Endothelial cell of umbilical vein (primary cell): ENCODE measurements at regions not wholly inside any gene's neighbourhood (a gene's known extent, or its start where the extent isn't known, plus 50 kb on each side); places are given as distances from the start of the nearest gene placed in this dataset.

Experiments
- BruUV-seq: library from RNA; stranded (reverse); fragments of 400-500 nt; replicated peaks from 2 replicates; lab custom pipeline; 2021; lab: Mats Ljungman, UMichigan
- CTCF ChIA-PET: fragments of 300-600, 350-600 bp; sonication (Branson Sonifier 250); formaldehyde crosslinking; loops from one replicate; lab custom pipeline; 2021; ENCODE audit warnings: antibody characterized with exemption, inconsistent platforms; lab: Charles Lee
- POLR2A ChIA-PET: fragments of 300-600, 350-600 bp; sonication (Branson Sonifier 250); formaldehyde crosslinking; loops from one replicate; lab custom pipeline; 2021; ENCODE audit warnings: antibody characterized with exemption, inconsistent platforms; lab: Charles Lee
- DNase-seq: peaks from one replicate; pipeline ENCODE4 v3.0.0-alpha.2; 2011; ENCODE audit warnings: low read depth, low spot score
- FAIRE-seq: peaks from 2 replicates; lab custom pipeline; 2011; peaks lifted over from hg19 to GRCh38; lab: Jason Lieb, UNC
- H2AFZ ChIP-seq: 2 replicates; pipeline ENCODE4 v1.6.0; 2012; ENCODE audit warnings: low read depth, low read length, control low read depth, inconsistent platforms
- H3K27ac ChIP-seq: 2 replicates; pipeline ENCODE4 v1.5.1; 2011; ENCODE audit warnings: low read depth, mild to moderate bottlenecking, control low read depth, low read length, moderate library complexity; ENCODE audit not compliant: insufficient read depth
- H3K27me3 ChIP-seq, 2 experiments: 2 replicates each; pipeline versions ENCODE4 v1.6.0 to v1.6.1; 2011; ENCODE audit warnings: low read length in 2 of 2, mixed read lengths in 1 of 2; ENCODE audit not compliant: control insufficient read depth in 2 of 2, insufficient read depth in 2 of 2
- H3K36me3 ChIP-seq, 2 experiments: 2 replicates in 1 of 2; 3 replicates in 1 of 2; pipeline ENCODE4 v1.5.1; 2011; ENCODE audit warnings: low read length in 2 of 2, mild to moderate bottlenecking in 1 of 2, moderate library complexity in 1 of 2; ENCODE audit not compliant: control insufficient read depth in 2 of 2, insufficient read depth in 2 of 2; ENCODE audit errors: extremely low read depth in 1 of 2
- H3K4me1 ChIP-seq: 3 replicates; pipeline ENCODE4 v1.5.1; 2011; ENCODE audit warnings: mild to moderate bottlenecking, low read length; ENCODE audit not compliant: control insufficient read depth, insufficient read depth; ENCODE audit errors: extremely low read depth
- H3K4me2 ChIP-seq: 2 replicates; pipeline ENCODE4 v1.6.1; 2011; ENCODE audit warnings: low read length, control low read depth, mixed read lengths; ENCODE audit not compliant: insufficient read depth
- H3K4me3 ChIP-seq, 3 experiments: fragments of 200-600 bp in 1 of 3; sonication (generic), shearing (Covaris generic) in 1 of 3; replicated peaks in 1 of 3; 2 replicates each; pipeline ENCODE4 v1.5.1; 2011 to 2016; ENCODE audit warnings: control low read depth in 3 of 3, low read length in 3 of 3, mild to moderate bottlenecking in 2 of 3, inconsistent platforms in 1 of 3, low read depth in 1 of 3, moderate library complexity in 1 of 3; ENCODE audit not compliant: insufficient read depth in 1 of 3
- H3K79me2 ChIP-seq: 2 replicates; pipeline ENCODE4 v1.6.0; 2012; ENCODE audit warnings: low read length, inconsistent platforms; ENCODE audit not compliant: control insufficient read depth, insufficient read depth
- H3K9ac ChIP-seq: replicated peaks from 2 replicates; pipeline ENCODE3; 2011; ENCODE audit warnings: low read length, control low read depth; ENCODE audit not compliant: insufficient read depth; ENCODE audit errors: extremely low read depth
- H3K9me1 ChIP-seq: replicated peaks from 3 replicates; pipeline ENCODE4 v1.6.0; 2011; ENCODE audit warnings: mild to moderate bottlenecking, low read length; ENCODE audit not compliant: control insufficient read depth, insufficient read depth; ENCODE audit errors: extremely low read depth
- H3K9me3 ChIP-seq: replicated peaks from 2 replicates; pipeline ENCODE4 v1.5.1; 2012; ENCODE audit warnings: low read length, inconsistent platforms; ENCODE audit not compliant: control insufficient read depth, insufficient read depth
- H4K20me1 ChIP-seq: replicated peaks from 2 replicates; pipeline ENCODE3; 2011; ENCODE audit warnings: mild to moderate bottlenecking, low read length; ENCODE audit not compliant: control insufficient read depth, insufficient read depth; ENCODE audit errors: extremely low read depth
- CTCF ChIP-seq, 2 donors: IDR thresholded peaks; 1 replicate in 1 of 2; 2 replicates in 1 of 2; pipeline ENCODE4 v1.5.1; 2011; ENCODE audit warnings: low read length in 2 of 2, mild to moderate bottlenecking in 2 of 2, moderate library complexity in 2 of 2, control low read depth in 1 of 2, inconsistent platforms in 1 of 2, low read depth in 1 of 2; ENCODE audit not compliant: insufficient read depth in 1 of 2; ENCODE audit errors: extremely low read depth in 1 of 2
- EZH2 ChIP-seq: IDR thresholded peaks from 2 replicates; pipeline ENCODE4 v1.6.1; 2012; ENCODE audit warnings: borderline replicate concordance, low read depth, mild to moderate bottlenecking, moderate library complexity, low read length, inconsistent platforms; ENCODE audit not compliant: severe bottlenecking
- GATA2 ChIP-seq: IDR thresholded peaks from 2 replicates; pipeline ENCODE4 v1.7.0; 2011; ENCODE audit warnings: low read depth, mild to moderate bottlenecking, moderate library complexity, mixed read lengths, low read length; ENCODE audit not compliant: insufficient read length, insufficient read depth
- POLR2AphosphoS5 ChIP-seq: IDR thresholded peaks from 2 replicates; pipeline ENCODE4 v1.6.1; 2012; ENCODE audit warnings: low read depth, mild to moderate bottlenecking, control low read depth, low read length, moderate library complexity; ENCODE audit not compliant: insufficient read depth
- dilution Hi-C: fragments of 300-500 bp; cut with MboI; formaldehyde crosslinking; loops from one replicate; pipeline ENCODE4 v1.15.0; 2019; ENCODE audit warnings: low sequenced_read_pairs; ENCODE audit not compliant: extremely low pct_ligation_motif_present
- intact Hi-C: fragments of 100-400 bp; cut with micrococcal nuclease; formaldehyde crosslinking; loops from one replicate; pipeline ENCODE4 v1.10.0; 2022

- H3K4me1 ChIP-seq: peaks cover 9% of the 10 kb centered on the region
- H3K4me2 ChIP-seq: no peak overlapping the region
- BruUV-seq: no TSS peak
- DNase-seq: no peak
- no peaks in the 10 kb centered on the region for H4K20me1 ChIP-seq
- intact Hi-C loops: no loop called here
- H3K9me1 ChIP-seq: no peaks in the 10 kb centered on the region
- ChIA-PET POLR2A (no interaction called here), CTCF (interaction anchor here (1.1 kb wide), 1 partner anchor 25 kb away, joined by 3 read pairs; no protein-coding TSS in a partner anchor)
- H3K4me3 ChIP-seq: no peak overlapping the region
- H2AFZ ChIP-seq: no peak overlapping the region
- H3K36me3 ChIP-seq: no peaks in the 10 kb centered on the region
- no peaks in the 10 kb centered on the region for H3K27me3 ChIP-seq
- no peak for TF ChIP-seq POLR2AphosphoS5
- H3K9ac ChIP-seq: no peak overlapping the region
- dilution Hi-C loops: no loop called here
- FAIRE-seq: no peak
- H3K27ac ChIP-seq: no peak overlapping the region
- no peaks in the 10 kb centered on the region for H3K9me3 ChIP-seq
- no peaks in the 10 kb centered on the region for H3K79me2 ChIP-seq
Observed at GRCh38 chr5:53403291-53403690, 77.1 kb upstream of the FST start.

GRCh38 chr5:53403758-53404157 is 76.7 kb upstream of the FST start:
- no peaks in the 10 kb centered on the region for H4K20me1 ChIP-seq
- ChIA-PET POLR2A (interaction anchor here (0.6 kb wide), 1 partner anchor 10 kb away, joined by 3 read pairs; no protein-coding TSS in a partner anchor), CTCF (interaction anchor here (1.1 kb wide), 1 partner anchor 25 kb away, joined by 3 read pairs; no protein-coding TSS in a partner anchor)
- H3K27ac ChIP-seq: no peak overlapping the region
- FAIRE-seq (no peak), DNase-seq (no peak)
- no peak overlapping the region for H3K4me3 ChIP-seq
- BruUV-seq: no TSS peak
- intact Hi-C loops (no loop called here), dilution Hi-C loops (no loop called here)
- no peaks in the 10 kb centered on the region for H3K9me3 ChIP-seq
- peaks cover 9% of the 10 kb centered on the region for H3K4me1 ChIP-seq
- no peaks in the 10 kb centered on the region for H3K9me1 ChIP-seq
- no peak overlapping the region for H2AFZ ChIP-seq
- H3K36me3 ChIP-seq: no peaks in the 10 kb centered on the region
- H3K9ac ChIP-seq: no peak overlapping the region
- TF ChIP-seq CTCF (IDR thresholded peaks at IDR 0.05; ENCODE audit: extremely low read depth in 1 of 2, insufficient read depth in 1 of 2, low read depth in 1 of 2, low read length in 2 of 2) (no peak), GATA2 (no peak), EZH2 (no peak), POLR2AphosphoS5 (no peak)
- H3K27me3 ChIP-seq: no peaks in the 10 kb centered on the region
- H3K4me2 ChIP-seq: no peak overlapping the region
- H3K79me2 ChIP-seq: no peaks in the 10 kb centered on the region
